ENCODE measurements at regions not wholly inside any gene's neighbourhood (a gene's known extent, or its start where the extent isn't known, plus 50 kb on each side); places are given as distances from the start of the nearest gene placed in this dataset.
"Not testable (repeated sequence)": the region's sequence is repeated elsewhere in the genome, so short reads cannot be mapped to it uniquely, and the experiment has no call there.

DNA sequence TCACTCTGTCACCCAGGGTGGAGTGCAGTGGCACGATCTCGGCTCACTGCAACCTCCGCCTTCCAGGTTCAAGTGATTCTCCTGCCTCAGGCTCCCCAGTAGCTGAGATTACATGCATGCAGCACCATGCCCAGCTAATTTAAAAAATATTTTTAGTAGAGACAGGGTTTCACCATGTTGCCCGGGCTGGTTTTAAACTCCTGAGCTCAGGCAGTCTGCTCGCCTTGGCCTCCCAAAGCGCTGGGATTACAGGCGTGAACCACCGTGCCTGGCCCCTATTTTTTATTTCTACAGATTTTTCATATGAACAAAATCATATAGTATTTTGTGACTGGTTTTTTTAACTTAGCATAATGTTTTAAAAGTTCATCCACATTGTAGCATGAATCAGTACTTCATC is 310.6 kb downstream of the RPS24 start:
- DNase-seq: not testable (repeated sequence)

DNA sequence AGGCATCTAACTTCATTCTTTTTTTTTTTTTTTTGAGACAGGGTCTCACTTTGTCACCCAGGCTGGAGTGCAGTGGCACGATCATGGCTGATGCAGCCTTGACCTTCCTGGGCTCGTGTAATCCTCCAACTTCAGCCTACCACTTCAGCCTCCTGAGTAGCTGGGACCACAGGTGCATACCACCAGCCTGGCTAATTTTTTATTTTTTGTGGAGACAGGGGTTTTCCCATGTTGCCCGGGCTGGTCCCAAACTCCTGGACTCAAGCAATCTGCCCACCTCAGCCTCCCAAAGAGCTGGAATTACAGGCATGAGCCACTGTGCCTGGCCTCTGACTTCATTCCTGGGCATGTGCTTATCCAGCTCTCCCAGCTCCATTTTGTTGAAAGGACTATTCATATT is 311.9 kb downstream of the RPS24 start:
- DNase-seq: not testable (repeated sequence)

DNA sequence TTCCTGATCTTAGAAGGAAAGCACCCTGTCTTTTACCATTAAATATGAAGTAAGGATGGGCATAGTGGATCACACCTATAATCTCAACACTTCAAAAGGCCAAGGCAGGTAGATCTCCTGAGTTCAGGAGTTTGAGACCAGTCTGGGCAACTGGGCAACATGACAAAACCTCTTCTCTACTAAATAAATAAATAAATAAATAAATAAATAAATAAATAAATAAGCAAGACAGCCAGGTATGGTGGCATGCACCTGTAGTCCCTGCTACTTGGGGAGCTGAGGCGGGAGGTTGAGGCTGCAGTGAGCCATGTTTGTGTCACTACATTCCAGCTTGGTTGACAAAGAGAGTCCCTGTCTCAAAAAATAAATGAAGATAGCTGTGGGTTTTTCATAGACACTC is 313.1 kb downstream of the RPS24 start:
- DNase-seq: no peak

DNA sequence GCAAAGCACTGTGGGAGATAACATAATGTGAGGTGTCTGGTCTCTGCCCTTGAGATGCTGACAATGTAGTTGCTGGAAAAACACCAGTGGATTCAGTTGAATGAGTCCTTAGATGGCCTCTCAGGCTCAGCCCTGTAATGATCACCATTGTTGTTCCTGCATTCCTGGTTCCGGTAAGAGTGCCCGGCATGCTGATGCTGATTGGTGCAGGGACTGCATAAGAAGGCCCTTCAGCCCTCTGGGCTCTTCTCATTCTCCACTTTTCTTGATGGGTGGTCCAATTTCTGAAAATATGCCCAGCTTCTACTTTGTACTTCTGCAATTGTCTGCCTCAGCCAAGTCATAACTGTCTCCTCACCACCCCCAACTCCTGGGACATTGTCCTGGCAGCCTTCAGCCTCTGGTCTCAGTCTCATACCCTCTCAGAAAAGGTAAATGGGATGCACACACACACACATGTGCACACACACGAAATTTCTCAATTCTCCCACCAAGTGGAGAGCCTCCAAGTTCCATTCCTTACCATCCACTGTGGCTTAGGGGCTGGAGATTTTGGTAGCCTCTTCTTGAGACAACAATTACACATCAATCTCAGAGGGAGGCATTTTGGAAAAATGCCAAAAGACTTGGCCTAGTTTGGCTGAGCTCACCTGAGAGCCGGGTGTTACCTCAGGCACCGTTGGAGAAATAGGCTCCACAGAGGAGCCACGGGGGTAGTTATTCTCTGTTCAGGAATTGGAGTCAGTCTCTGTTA is 314.9 kb downstream of the RPS24 start:
- DNase-seq: no peak

DNA sequence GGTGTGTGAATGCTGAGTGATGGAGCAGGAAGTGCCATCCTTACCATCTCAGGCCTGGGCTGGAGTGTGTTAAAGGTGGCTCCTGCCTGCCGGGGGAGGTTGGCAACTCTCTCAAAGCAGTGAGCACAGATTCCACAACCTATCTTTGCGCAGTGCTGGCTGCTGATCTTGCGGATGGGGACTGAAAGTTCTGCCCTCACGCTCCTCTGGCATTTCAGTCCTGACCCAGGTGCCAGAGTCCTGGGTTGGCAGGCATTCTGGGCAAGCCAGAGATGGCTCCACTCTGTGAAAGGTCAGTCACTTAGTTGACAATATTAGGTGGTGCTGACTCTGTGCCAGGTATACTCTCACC is 315.5 kb downstream of the RPS24 start:
- no peak for DNase-seq

DNA sequence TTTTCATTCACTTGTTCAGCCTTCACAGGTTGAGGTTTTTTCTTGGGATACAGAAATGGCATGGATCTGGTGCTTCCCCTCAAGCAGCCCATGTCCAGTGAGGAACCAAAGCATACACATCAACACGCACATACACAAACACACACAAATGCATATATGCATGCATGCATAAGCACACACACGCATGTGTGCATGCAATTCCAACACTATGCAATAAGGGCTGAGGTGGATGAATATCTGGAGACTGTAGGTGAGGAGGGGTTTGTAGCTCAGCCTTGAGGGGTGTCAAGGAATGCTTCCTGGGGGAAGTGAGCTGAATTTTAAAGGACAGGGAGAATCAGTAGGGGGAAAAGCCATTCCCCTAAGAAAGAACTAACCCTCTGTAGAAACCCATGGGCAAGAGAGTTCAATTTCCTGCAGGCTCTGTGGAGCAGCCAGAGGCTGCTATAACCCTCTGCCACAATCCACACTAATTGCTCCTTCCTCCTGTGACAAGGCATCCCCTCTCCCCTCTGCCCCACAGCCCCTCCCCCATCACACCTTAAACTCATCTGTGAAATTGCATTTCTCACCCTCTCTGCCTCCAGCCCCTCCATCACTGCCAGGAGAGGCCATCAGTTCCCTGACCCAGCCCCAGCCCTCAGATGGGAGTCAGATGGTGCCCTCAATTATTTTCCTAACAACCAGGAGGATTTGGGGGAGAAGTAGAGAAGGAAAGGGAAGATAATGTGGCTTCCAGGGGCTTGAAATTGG is 316.4 kb downstream of the RPS24 start:
- DNase-seq: no peak

DNA sequence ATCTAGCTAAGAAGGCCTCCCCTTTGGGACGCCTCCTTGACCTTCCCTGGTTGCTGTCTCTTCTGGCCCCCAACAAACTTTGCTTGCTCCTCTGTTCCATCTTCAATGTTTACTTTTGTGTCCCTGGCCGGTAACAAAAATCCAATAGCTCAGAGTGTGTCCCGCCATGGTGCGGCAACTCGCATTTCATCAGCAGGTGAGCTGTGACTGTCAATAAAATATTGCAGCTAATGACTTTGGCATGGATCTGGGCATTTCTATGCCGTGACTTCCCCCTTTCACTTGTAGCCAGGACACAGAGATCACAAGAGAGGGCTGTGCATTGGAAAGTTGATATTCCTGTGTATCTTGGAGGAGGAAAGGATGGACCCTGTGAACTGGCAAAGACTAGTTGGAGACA is 317.6 kb downstream of the RPS24 start:
- DNase-seq: no peak

DNA sequence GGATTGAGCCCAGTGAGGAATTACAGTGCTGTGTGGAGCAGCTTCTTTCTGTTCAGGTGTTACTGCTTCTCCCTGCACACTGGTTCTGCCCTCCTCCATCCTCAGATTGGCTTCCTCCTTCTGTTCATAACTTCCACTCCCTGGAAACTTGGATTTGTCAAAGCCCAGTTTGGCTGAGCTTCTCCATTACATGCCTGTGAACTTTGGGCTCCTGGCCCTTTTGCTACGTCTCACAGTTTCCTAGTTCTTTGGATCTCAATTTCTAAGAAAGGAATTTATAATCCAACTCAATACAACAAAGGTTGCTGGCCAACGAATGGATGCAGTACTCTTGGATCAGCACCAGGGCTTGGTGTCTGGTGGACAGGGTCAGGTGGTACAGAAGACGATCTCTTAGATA is 318.1 kb downstream of the RPS24 start:
- no peak for DNase-seq

DNA sequence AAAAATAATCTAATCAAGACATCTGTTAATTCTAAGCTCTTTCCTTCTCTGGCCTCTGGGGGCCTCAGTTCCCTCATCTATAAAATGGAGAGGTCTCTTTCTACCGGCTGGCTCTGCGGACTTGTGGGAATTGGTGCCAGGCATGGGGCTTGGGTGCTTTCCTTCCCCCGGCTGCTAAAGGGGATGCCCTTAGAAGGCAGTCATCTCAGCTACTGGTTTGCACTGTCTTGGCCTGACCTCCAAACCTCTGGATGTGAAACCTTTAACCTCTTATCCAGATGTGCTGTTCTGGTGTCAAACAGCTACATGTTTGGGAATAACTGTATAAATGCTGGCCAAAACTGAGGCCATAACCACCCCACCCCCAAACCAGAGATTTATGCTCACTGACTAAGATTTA is 320.0 kb downstream of the RPS24 start:
- DNase-seq: no peak

DNA sequence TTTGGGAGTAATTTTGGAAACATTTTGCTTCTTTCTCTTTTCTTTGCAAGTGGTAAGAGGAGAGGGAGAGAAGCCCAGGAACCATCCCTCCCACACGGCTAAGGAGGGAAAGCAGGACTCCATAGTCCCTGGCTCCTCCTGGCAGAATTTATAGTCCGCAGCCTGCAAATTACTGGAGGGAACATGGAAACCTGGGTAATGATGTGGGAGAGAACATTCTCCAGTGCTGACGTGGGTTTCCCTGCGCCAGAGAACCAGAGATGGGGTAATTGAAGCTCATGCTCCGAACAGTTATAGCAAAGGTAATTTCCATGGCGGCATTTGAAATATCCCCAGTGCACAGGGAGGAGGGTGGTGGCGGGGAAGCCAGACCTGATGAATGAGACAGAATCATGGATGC is 320.4 kb downstream of the RPS24 start:
- no peak for DNase-seq

DNA sequence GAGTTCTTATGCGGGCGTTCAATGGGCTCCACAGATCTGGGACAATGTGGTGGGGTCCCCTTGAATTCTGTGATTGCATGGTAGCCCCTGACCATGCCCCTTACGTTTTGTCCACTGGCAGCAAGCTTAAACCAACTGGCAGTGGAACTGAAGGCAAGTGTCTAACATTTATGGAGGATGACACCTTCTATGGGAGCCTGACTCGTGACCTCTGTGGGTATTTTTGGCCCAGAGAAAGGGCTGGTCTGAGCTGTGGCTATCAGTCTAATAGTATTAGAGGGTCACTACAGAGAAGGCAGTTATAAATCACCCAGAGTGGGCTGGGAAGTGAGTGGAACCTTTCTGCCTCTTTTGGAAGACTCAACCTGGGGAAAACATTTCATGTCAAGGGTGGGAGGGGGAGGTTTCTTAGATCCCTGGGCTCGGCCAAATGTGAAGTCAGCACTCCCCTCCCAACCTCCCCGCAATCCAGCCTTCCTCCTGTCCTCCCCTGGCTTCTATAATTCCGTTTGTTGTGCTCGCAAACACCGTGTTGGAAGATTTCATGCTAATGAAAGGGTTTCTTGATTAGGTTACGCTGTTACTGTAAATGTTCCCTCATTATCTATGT is 322.7 kb downstream of the RPS24 start:
- no peak for DNase-seq

DNA sequence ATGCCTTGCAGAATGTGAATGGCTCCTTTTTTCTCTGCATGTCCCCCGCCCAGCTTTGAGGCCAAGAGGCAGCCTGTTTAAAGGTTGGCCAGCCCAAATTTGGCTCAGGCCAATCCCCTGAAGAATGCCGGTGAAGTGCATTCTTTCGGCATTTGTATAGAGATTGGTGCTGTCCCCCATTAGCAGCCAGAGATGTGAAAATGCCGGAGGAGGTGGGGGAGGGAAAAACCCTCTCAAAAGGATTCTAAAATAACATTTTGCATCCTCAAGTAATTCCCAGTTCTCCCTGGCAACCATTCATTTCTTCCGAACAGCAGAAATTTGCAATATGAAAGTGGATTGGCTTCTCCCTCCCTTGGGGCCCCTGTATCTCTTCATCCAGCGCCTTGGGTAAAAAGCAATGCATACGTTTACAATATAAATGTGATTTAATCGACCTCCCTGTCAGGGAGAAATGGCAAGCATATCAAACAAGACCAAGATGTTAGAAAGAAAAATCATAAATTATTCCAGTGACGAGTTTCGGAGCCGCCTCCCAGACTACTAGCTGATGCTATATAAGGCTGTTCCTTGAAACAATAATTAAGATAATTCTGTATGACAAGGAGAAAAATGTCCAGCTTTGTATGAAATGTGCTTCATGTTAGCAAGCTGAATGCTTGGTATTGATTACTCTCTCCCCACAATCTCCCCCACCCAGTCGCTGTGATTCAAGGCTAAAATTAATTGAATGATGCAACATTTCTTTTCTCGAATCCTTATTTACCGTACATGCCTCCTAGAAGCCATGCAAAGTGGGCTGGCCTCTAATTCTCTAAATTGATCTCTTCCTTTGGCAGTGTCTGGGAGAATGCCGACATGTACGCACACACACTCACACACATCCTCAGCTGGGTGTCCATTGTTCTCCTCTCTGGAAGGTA is 323.7 kb downstream of the RPS24 start:
- DNase-seq: no peak

DNA sequence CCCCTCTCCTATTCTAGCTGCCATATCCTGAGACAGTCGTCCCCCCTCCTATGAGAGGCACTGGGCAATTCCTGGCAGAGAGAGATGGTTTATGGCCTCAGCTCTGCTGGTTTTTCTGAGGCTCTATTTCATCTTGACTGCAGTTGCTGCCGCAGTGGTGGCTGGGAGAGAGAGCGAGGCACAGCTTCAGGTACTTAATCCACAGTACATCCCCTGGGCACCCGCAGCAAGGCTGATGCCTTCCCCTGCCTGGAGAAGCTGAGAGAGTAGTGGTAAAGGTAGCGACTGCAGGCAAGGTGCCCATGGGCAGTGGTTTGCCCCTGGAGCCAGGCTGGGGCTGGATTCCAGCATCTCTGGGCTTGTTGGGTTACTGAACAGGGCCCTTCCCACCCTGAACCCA is 324.7 kb downstream of the RPS24 start:
- no peak for DNase-seq

DNA sequence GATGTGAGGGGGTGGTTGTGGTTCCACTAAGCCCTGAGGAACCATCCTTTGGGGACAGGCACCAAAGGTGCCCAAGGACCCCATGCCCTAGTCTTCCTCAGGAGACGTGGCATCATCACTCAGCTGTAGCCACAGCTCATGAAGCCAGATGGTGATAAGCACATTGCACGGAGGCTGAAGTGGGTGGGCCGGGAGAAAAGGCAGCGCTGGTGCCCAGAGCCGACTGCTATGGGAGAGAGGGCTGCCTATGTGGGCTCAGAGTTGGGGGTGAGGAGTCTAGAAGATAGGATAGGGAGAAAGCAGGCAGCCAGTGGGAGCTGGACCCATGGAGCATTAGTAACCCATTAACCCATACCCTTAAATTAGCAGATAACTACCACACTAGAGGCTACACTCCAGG is 325.3 kb downstream of the RPS24 start:
- DNase-seq: no peak

DNA sequence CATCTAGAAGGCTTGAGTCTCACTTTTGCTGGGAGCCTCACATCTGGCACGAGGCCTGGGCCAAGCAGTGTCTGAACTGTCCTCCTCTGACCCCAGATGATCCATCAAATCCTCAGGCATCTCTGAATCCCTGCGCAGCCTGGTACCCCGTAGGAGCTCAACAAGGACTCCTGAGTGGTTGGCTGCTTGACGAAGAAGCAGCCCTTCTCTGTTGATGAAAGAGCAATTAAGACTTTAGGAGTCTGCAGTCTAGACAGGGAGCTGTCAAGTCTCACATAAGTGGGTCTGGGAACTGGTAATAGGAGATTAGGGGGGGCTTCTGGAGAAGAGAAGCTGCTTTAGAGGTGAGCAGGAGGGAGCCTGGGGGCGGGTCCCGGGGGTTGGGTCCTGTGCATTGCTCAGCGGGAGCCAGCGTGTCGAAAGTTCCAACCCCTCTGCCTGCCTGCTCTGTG is 326.0 kb downstream of the RPS24 start:
- DNase-seq: peak in 1 of 14 donors; percentile 12

DNA sequence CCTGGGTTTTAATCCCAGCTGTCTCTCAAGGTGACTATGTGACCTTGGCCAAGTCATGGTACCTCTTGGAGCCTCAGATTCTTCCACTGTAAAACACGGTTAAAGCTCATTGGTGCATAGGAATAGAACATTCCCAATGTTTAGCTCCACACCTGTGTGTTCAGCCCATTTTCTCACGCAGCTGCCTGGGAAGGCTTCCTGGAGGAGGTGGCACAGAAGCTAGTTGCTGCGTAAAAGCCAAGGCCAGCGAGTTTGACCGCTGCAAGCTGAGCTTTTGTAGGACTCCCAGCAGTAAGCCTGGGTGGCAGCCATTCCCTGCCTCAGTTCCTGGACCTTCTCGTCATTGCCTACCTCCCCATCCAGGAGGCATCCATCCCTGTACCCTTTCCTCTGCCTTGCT is 326.6 kb downstream of the RPS24 start:
- DNase-seq: no peak

DNA sequence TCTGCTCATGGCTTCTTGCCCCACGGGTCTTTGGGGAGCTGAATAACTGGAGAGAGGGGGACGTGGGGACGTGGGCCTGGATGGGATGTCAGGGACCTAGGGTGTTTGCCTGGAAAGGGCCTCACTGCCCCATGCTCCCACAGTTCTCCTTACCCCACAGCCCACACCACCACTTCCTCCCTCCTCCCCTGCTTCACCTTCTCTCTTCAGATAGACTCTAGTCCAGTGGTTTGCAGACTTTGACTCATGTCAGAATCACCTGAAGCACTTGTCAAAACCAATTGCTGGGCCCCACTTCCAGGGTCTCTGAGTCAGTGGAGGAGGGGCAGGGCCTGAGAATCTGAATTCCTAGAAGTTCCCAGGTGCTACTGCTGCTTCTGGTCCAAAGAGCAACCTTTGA is 327.4 kb downstream of the RPS24 start:
- DNase-seq: no peak

DNA sequence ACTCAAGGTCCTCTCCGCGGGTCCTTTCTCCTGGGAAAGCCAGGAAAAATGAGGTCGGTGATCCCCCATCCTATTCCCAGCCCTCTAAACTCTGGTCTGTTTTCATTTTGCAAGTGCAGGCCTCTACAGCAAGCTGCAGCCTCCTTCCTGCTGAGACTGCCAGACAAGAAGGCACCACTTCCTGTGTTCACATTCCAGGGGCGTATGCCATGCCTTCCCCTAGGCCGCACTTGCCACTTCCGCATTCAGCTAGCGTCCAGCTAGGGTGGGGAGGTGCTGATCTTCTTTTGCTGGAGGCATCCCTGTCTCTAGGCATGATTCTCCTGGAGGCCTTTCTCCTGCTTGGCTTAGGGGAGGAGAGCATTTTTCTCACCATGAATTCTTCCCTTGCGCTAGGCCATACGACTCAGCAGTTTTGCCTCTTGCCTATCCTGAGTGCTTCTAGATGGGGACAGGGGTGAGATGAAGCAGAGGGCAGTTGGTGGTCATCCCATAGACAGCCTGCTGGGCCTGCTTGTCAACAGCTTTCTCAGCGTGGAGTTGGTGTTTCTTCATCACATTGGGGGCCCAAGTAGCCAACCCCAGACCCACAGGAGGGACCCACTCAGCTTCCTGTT is 328.9 kb downstream of the RPS24 start:
- DNase-seq: peak in 1 of 14 donors; percentile 11

DNA sequence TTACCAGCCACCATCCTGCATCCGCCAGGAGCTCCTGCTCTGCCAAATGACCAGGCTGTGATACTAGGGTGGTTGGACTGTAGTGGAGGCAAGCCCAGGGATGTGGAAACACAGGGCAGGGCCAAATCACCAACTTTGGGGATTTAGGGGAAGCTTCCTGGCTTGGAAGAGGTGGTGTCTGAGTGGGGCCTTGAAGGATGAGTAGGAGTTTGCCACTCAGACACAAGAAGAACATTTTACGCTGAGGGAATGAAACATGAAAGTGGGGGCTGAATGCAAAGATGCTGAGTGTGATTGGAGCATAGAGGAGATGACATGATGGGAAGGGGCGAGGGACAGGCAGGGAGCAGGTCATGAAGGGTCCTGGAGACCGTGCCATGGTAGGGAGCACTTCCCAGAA is 329.5 kb downstream of the RPS24 start:
- no peak for DNase-seq

DNA sequence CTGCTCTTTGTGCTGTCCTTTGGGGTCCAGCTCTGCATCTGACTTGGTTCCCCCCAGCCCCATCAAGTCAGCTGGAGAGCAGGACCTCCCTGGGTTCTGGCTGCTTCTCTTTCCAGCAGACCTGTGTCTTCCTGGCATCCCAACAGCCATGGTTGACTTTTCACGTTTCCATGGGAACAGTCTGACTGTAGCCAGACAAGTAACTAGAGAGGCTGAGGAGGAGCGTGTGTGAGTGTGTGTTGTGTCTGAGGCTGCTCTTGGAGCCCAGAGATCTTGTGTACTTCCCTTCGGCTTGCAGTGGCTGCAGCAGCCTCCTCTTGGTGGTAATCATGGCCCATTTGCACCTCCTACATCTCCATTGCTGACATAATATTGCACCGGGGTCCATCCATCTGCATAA is 332.0 kb downstream of the RPS24 start:
- no peak for DNase-seq

DNA sequence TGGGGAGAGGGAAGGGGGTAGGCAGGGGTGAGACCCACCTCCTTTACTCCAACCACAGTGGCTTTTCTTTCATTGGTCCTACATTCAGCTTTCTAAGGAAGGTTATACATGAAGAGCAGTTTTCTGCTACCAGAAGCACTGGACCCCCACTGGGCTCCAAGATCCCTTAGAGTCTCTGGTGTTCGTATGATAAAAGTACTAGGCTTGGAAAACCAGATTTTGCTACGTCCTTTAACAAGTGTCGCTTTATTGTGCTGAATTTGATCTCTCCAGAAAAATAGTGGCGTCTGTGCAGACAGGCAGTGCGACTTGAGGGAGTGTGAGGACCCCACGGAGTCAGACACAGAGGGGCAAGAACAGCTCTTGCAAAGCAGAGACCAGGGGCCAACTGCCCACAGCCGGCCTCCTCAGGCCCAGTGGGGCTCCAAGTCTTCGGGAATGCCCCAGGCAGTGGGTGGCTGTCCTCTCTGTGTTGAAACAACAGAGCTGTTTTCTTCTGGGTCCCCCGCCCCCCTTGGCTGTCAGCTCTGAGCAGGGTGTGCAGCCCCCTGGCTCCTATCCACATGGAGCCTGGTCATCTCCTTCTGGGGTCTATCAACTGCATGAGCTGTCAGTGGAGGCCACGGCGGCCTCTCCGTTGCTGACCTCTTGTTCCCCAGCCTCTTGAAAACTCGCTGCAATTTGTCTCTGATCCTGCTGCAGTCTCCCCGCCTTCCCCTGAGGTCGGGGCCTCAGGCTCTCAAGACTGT is 333.2 kb downstream of the RPS24 start:
- DNase-seq: no peak

DNA sequence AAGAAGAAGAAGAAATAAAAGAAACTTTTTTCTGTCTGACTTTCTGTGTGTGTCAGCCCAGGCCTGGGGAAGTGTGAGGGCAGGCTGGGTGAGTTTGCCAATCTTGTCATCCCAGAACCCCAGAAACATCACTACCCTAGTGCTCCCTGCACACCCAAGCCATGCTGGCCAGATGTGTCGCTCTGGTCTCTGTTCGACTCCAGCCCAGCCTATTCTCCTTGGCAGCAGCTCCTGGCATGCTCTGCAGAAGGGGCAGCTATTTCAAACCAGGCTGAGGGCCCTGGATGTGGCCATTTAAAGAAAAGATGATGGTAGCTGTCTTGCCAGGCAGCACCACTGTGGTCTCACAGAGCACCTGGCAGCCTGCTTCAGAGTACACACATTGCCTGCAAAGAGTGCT is 334.1 kb downstream of the RPS24 start:
- no peak for DNase-seq
